CD1c-positive myeloid dendritic cell (primary cell): ENCODE measurements at regions not wholly inside any gene's neighbourhood (a gene's known extent, or its start where the extent isn't known, plus 50 kb on each side); places are given as distances from the start of the nearest gene placed in this dataset.
"Not testable (repeated sequence)": the region's sequence is repeated elsewhere in the genome, so short reads cannot be mapped to it uniquely, and the experiment has no call there.

Source experiments
- DNase-seq: peaks from one replicate; pipeline ENCODE4 v3.0.0-alpha.2; 2016; ENCODE audit errors: extremely low spot score

DNA sequence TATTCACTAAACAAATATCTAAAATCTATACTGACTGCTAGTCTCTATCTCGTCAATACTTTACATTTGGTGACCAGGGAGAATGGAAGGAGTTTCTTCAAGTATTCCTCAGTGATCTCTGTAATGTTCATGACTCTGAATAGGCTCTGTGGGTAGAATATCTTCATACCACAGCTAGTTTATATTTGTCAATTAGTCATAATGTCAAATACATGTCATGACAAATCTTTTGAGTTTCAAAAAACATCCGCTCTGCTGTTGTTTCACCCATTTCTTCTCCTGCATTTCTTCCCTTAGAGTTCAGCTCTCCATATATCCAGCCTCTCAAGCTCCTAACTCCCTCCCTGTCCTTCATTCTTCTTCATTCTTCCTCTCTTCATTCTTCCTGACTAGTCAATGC lies 206.5 kb upstream of the FANCL start:
- DNase-seq: no peak

DNA sequence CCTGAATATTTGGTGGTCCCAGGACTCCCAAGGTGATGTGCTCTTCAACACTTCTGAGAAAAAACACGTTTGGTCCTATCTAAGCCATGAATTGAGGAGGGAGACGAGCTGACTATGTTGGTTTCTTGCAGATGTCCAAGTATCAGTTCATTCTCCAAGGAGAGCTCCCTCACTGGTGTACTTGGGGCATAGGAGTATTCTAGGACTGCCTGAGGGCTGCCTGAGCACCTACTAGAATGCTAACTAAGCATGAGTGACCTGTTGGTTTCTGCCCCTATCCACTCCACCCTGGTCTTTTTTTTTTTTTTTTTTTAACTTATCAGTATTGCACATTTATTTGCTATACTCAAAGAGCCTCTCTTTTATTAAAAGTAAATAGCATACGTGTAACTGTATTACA lies 200.5 kb upstream of the FANCL start:
- DNase-seq: no peak

DNA sequence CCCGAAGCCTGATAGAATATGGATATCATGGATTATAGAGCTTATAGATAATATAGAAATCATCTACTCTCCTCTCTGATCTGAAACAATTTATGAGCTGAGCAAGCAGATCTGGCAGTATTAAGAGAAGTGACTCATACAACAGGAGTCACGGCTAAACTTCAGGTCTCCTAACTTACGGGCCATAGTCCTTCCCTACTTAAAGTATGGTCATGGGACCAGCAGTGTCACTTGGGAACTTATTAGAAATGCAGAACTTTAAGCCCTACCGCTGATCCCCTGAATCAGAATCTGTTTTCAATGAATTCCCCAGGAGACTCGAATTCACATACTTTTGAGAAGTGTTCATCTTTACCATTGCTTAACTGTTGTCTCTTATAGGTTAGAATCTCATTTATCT lies 195.7 kb upstream of the FANCL start:
- DNase-seq: no peak

DNA sequence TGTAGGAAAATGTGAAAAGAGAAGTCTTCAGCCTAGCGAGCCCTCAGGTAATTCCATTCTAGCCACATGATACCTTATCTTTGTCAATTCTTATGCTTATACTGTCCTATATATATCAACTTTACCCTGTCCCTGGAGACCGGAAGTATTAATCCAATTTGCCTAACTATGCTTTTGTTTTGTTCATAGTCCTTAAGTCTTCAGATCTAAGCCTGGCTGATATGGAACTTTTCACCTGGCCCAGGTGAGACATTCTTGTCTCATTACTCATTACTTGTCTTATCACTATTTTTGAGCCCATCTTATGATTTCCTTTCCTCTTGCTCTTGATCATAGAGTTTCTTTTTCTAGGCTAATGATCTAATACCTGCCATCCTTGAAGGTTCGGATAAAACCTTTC lies 194.1 kb upstream of the FANCL start:
- DNase-seq: no peak

DNA sequence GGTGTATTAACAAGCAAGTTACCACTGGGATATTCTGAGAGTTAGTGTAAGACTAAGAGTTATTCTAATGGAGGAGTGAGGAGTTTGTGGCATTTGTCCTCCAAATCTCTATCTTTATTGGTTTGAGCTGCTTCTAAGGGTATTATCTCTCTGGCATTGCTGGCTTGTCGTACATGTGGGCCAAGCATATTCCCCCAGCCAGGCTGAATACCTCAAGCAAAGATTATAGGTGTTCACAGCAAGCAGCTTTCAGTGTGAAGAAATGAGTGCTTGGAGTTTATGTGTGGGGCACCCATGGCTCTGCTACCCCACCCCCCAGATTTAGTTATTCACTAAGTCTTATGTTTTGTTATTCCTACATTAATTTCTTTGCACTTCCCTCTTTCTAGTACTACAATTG lies 193.6 kb upstream of the FANCL start:
- DNase-seq: no peak

DNA sequence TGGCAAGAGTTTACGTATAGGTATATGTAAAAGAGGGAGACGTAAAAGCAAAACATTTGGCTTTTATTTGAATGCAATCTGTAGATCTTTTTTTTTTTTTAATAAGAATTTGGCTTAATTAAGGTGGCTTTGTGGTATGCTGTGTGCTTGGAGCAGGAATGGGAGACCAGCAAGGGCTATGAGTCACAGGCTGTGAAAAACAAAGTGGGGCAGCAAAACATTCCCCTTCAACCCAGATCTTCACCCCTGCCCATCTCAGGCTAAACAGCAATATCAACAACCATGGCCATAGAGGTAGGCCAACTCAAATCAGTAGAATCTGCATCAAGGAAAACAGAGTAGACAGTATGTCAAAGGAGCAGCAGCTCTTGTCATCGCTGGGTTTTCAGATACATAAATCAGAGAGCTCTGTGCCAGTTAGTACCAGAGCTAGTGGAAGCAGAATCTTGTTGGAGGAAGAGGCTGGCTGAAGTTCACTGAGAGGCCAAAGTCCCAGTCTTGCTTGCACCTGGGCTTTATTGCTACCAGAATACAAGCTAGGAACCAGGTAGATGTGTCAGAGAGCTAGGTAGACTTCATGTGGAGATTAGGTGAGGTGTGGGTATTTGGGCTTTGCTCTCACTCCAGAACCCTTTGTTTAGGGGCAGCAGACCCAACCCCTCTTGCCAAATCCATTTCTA lies 191.5 kb upstream of the FANCL start:
- DNase-seq: no peak

DNA sequence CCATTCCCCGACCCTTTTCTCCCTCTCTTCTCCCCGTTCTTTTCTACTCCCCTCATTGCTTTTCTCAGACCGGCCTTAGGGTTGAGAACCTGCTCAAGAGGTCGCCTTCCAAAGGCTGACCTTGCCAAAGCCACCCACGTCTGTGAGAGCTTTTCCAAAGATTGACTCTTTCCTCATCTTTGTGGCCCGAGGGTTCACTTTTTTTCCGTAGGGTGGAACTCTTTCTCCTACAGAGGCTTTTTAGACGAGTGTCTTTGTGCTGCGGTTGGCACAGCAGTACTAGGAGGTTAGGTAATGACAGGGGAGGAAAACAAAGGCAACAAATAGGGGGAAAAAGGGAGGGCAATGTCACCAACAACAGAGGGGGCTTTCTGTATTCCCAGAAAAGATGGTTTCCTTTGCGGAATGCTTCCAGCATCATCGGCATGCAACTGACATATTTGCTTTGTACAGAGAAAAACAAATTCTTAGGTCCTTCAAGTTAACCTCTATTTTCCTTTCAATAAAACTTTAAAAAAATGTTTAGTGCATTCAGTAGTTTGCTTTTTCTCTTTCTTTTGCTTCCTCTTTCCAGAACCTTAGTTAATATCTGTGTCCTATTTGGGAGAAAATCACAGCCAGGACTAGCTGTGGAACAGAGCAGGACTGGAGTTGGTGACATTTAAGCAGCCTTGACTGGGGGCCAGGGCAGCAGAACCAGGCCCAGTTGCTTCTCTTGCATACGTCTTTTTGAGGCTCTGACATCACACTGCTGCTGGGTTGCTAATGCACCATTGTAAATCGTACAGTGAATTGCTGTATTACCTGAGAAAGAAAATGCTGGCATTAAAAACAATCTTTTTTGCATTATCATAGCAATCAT lies 188.1 kb upstream of the FANCL start:
- DNase-seq: no peak

DNA sequence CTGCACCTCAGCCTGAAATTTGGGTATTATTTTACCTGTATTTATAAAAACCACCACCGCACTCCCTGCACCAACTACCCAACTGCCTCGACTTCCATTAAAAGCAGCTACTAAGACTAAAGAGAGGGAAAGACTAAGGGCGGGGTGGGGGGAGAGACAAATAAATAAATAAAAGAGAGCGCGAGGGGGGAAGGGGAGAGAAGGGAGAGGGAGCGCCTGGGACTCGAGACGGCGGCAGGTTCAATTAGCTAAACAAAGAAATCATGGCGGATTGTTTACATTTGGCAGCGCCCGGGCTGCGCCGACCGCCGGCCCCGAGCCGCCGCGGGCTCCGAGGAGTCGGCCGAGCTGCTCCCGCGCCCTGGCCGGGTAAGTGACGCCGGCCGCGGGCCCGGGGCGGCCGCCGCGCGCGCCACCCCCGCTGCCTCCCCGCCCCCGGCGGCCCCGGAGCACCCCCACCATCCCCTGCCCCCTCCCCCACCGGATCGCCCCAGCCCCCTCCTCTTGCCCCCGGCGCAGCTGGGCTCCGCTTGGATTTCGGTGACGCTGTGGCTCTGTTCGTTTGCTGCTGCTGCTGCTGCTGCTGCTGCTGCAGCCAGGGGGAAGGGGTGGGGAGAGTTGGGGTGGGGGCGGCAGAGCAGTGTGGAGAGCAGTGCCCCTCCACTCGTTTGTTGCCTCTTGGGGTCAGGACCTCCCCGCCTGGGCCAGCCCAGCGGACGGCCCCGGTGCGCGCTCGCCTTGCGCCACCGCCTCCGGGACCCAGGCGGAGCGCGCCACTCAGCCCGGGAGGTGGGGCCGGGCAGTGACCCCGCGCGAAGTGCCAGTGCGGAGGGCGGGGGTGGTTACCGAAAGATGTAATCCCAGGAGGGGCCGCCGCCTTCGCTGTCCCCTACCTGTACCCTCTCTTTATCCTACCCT lies 187.2 kb upstream of the FANCL start:
- DNase-seq: no peak

DNA sequence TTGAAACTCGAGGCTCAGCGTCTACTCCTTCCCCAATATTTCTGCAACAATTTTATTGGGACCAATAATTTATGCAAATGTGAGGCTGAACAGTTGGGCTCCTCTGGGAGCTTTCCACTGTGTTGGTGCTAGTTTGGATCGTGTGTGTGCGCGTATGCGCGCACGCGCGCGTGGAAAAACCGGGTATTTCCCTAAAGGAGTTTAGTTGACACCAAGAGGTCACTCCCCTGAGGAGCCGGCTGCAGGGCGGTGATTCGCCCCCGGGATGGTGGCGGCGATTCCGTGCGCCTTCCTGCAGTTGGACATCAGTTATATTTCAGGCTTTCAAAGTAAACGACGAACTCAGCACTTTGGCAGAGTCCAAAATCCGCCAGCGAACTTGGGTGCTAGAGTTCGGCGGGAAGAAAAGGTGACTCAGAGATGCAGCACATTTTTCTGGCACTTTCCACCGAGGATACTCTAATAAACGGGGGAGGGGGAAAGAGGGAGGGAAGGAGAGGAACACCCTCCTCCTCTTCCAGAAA lies 186.5 kb upstream of the FANCL start:
- peak; percentile 20 for DNase-seq

DNA sequence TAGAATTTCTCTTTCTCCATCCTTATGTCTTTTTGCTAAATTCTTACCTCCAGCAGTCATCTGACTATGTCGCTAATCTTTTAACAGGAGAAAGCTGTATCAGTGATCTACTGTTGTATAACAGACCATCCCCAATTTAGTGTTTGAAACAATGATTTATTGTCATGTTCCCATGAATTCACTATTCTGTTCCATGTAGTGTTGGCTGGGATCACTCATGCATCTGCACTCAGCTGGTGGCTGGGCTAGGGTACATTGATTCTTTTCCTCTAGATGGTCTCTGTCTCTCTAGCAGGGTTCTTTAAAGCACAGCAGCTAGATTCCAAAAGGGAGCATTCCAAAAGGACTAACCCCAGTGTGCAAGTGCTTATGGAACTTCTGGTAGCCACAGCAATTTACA lies 184.2 kb upstream of the FANCL start:
- no peak for DNase-seq

DNA sequence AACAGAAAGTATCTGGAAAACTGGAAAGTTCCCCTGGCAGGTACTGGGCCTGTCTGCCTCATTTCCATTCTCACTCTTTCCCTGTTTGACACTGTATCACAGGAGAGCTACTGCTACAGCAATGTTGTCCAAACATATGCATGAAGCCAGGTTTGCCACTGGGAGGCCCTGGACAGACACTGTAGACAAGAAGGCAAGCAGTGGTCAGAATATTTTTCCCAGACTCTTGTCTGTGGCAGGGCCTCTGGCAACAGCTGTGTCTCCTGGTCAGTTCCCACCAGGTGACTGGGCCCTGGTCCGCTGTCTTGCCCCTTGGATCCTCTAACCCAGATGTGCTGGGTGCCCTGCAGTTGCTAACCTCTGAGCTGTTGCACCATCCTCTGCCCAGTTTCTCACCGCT lies 178.9 kb upstream of the FANCL start:
- no peak for DNase-seq

DNA sequence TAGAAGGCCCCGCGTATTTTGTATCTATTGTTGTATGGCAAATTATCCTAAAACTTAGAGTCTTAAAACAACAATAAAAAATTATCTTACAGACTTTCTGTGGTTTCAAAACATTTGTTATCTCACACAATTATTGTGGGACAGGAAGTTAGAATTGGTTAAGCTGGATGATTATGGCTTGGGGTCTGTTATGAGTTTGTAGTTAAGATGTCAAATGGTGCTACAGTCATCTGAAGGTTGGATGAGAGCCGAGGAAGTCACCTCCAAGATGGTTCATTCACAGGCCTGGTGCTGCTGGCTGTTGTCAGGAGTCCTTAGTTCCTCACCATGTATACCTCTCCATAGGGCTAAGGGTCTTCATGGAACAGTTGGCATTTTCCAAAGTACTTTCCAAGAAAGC lies 175.6 kb upstream of the FANCL start:
- DNase-seq: no peak

DNA sequence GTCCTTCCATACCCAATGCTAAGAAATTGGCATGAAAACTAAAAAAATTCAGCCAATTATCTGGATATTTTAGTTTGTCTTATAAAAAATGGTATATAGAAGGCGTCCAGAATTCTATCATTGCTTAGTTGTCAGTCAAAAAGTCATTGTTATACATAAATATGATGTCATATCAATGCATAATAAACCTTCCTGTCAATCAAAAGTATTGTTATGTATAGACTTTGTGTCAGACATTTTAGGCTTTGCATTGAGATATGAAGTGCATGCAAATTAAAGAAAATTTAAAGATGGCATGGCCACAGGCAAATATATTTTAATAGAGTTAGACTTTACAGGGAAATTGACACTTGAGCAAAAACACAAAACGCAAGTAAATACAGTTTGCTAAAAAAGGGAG lies 173.4 kb upstream of the FANCL start:
- DNase-seq: no peak

DNA sequence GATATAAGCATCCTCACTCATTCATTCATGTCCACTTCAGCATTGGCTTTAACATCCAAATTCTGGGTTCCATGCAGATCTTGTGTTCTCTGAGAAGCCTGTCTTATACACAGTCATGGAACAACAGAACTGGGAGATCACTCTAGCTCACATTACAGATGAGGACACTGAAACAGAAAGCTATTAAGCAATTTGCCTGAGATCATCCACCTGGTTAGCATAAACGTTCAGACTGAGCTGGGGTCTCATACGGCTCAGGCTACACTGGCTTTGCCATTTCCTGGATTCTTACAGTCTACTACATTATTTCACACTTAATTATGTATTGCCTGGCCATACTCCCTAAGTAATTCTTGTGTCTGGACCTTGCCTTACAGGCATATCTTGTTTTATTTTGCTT lies 169.4 kb upstream of the FANCL start:
- no peak for DNase-seq

DNA sequence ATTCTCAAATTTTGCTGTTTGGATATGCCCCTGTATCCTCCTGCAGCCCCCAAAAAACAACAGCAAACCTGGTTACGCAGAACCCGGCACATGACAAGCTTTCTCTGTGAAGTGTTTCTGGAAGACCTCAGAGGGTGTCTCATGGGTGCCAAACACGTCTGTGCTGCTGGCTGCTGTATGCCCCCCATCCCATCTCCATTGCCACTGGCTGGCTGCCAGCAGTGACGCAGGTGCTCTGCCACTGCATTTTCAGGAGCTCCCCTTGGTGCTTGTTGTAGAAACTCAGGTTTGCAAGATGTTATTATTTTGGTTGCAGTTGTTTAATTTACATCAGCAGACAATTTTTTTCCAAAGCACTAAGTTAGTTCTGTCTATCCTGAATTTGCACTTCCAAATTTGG lies 166.4 kb upstream of the FANCL start:
- DNase-seq: no peak

DNA sequence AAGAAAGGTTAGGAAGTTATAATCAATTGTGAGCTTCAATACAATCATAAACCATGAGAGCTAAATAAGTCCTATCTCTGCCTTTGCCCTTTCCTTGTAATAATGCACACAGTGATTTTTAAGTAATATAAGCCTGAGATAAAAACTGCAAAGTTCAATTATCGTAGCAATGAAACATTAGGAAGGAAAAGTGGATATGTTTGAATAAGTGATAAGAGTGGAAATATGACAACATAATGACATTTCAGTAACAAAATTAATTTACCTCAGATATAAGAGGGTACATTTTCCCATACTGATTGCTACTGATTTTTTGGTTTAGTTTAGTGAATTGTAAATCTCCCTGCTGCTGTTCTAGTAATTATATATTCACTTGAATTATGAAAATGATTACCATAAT lies 164.2 kb upstream of the FANCL start:
- DNase-seq: no peak

DNA sequence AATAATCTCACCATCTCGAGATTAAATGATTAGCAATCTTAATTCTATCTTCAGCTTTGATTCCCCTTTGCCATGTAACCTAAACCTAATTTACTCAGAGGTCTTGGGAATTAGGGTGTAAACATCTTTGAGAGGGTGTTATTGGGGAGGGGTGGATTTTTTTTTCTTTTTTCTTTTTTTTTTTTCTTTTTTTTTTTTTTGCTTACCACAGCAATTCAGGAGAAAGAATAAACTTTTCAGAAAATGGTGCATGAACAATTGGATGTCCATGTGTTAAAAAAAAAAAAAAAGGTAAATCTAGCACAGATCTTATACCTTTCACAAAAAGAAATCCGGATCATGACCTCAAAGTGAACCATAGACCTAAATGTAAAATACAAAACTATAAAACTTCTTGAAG lies 160.8 kb upstream of the FANCL start:
- no peak for DNase-seq

DNA sequence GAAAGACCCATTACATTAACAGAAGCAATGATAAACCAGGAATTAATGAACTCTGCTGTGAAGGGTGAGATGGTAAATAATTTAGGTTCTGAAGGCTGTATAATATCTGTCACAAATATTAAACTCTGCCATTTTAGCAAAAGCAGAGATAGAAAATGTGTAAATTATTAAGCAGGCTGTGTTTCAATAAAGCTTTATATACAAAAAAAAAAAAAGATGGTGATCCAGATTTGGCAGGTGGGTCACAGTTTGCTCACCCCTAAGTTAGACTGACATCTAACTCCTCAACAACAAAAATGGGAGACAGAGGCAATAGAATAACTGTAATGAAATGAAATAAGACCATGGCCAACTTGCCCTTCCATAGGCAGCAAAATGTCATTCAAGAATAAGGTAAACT lies 157.3 kb upstream of the FANCL start:
- DNase-seq: no peak

DNA sequence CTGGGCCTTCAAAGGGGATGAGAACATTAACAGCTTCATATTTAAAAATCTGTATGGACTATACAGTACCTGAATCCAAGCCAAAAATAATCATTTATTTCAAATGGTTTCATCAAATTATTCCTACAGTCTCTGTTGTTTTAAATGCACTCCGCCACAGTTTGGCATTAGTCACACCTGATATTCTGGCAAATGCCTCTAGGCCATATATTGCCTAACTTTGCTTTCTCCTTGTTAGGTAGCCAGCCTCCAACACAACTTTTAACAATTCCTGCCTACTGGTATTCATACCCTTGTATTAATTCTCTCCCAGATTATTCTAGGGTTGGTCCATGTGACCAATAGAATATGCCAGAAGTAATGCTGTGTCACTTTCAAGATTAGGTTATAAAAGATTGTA lies 146.6 kb upstream of the FANCL start:
- DNase-seq: no peak

DNA sequence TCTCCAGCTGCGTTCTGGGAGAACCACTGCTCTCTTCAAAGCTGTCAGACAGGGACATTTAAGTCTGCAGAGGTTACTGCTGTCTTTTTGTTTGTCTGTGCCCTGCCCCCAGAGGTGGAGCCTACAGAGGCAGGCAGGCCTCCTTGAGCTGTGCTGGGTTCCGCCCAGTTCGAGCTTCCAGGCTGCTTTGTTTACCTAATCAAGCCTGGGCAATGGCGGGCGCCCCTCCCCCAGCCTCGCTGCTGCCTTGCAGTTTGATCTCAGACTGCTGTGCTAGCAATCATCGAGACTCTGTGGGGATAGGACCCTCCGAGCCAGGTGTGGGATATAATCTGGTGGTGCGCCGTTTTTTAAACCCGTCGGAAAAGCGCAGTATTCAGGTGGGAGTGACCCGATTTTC lies 145.8 kb upstream of the FANCL start:
- not testable (repeated sequence) for DNase-seq

DNA sequence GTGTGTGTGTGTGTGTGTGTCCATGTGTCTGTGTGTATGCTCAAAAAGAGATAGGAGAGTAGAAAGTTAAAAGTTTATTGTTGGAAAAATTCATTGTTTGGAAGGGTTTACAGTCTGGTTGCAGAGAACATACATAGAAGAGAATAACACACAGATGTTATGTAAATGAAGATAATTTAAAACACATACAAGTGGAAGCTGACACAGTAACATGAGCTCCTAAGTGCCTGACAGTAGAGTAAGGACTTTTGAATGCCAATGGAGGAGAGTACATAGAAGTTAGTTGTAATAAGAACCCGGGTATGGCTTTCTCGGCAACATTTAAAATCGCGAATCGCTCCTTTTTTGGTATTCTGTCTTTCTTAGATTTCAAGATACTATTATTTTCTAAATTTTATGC lies 137.0 kb upstream of the FANCL start:
- no peak for DNase-seq

DNA sequence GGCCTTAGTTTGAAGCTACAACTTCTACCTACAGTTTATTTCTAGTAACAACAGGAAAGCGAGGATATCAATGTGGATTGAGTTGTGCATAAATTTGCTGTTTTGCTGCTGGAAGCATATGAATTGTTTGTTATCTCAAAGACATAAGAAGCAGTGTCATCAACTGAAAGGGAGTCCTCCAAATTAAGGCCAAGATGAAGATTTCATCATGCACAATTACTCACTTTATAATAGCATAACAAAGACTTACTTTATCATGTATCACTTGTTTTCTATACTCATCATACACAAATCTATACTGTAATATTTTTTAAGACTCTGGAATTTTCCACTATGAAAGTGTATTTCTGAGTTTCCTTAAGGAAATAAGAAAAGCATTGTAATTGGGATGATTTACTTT lies 136.1 kb upstream of the FANCL start:
- DNase-seq: no peak
